GM12865 (cell line): ENCODE measurements at regions not wholly inside any gene's neighbourhood (a gene's known extent, or its start where the extent isn't known, plus 50 kb on each side); places are given as distances from the start of the nearest gene placed in this dataset.
"Not testable (repeated sequence)": the region's sequence is repeated elsewhere in the genome, so short reads cannot be mapped to it uniquely, and the experiment has no call there.

Source experiments
- DNase-seq: peaks from one replicate; pipeline ENCODE4 v3.0.0; 2010; ENCODE audit warnings: low read depth
- H3K4me3 ChIP-seq: 2 replicates; pipeline ENCODE4 v1.5.1; 2011; ENCODE audit warnings: mild to moderate bottlenecking, low read depth, low read length, control low read depth
- TF ChIP-seq, protein P1 (sequence below): IDR thresholded peaks from 2 replicates; pipeline ENCODE4 v1.5.1; 2011; ENCODE audit warnings: low read length, control low read depth, low read depth, inconsistent platforms; ENCODE audit not compliant: insufficient read depth; ENCODE audit errors: missing control alignments

DNA sequence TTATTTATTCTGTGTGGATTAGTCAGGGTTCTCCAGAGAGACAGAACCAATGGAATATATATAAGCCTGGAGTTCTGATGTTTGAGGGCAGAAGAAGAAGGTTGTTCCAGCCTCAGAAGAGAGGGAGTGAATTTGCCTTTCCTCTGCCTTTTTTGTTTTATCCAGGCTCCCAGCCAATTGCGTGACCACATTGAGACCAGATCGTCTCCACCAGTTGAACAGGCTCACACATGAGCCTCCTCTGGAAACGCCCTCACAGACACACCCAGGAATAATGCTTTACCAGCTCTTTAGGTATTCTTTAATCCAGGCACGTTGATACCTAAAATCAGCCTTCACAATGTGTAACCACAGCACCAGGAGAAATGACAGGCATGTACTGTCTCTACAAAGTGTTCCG, 923.1 kb downstream of the TBL1XR1 start:
- DNase-seq = no peak
- H3K4me3 ChIP-seq = no peak overlapping the region
- TF ChIP-seq, protein P1, sequence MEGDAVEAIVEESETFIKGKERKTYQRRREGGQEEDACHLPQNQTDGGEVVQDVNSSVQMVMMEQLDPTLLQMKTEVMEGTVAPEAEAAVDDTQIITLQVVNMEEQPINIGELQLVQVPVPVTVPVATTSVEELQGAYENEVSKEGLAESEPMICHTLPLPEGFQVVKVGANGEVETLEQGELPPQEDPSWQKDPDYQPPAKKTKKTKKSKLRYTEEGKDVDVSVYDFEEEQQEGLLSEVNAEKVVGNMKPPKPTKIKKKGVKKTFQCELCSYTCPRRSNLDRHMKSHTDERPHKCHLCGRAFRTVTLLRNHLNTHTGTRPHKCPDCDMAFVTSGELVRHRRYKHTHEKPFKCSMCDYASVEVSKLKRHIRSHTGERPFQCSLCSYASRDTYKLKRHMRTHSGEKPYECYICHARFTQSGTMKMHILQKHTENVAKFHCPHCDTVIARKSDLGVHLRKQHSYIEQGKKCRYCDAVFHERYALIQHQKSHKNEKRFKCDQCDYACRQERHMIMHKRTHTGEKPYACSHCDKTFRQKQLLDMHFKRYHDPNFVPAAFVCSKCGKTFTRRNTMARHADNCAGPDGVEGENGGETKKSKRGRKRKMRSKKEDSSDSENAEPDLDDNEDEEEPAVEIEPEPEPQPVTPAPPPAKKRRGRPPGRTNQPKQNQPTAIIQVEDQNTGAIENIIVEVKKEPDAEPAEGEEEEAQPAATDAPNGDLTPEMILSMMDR = no peak

DNA sequence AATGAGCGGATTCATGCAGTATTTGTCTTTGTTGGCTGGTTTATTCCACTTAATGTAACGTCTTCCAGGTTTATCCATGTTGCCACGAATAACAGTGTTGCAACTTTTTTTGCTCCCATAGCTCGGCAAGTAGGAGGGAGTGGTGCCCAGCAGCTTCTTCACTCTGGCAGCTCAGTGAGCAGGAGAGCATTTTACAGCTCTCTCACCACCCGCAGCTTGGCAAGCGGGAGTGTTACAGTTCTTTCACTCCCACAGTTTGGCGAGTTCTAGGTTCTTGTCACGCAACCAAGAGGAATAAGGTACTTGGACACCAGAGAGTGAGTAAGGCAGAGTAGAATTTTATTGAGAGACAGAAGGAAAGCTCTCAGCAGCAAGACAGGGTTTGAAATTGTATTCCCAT, 935.2 kb downstream of the TBL1XR1 start:
- TF ChIP-seq, protein P1 = no peak
- no peak overlapping the region for H3K4me3 ChIP-seq
- no peak for DNase-seq

DNA sequence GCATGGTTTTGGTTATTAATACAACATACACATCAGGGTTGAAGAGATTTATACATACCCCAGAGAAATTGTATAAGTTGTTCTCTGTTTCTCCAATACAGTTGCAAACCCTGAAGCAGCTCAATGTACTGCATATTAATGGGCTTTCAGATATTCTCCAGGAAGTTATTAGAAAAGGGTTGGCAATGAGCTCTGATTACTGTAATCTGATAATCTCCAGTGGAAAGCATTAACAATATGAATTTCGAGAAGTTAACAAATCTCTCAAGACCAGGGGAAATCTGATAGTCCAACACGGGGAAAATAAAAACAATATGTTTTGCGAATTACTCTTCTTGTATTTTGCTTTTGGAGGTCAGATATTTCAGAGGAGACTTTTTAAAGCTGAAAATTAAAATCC, 950.1 kb downstream of the TBL1XR1 start:
- H3K4me3 ChIP-seq = no peak overlapping the region
- TF ChIP-seq, protein P1 = no peak
- DNase-seq = no peak

DNA sequence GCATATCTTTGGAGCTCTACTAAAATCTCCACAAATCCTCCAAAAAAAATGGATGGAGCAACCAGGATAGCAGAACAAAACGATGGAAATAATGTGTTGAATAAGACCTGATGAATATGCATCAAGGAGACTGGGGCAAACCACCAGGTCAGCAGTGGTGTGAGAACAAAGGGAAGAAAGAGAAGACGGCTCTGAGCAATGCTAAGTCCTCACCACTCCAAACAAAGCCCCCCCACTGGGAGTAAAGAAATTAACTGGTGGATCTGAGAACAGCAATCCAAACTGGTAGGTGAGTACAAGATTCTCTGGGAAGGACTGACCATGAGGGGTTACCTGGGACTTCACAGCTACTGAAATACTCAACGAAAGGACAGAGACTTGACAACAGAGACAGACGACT, 977.3 kb downstream of the TBL1XR1 start:
- TF ChIP-seq, protein P1 = no peak
- H3K4me3 ChIP-seq = no peak overlapping the region
- DNase-seq = no peak

DNA sequence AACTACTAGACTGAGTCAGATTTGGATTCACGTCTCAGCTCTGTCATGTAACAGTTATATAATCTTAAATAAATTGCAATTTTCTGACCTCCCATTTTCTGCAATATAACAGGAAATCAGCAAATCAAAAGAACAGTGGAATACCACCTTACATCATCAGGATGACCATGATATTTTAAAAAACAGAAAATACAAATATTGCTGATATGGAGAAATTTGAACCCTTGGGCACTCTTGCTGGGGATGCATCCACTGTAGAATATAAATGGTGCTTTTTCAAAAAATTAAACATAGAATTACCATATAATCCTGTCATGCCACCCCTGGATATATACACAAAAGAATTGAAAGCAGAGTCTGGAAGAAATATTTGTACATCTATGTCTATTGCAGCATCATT, 982.5 kb downstream of the TBL1XR1 start:
- TF ChIP-seq, protein P1 = no peak
- no peak overlapping the region for H3K4me3 ChIP-seq
- no peak for DNase-seq

DNA sequence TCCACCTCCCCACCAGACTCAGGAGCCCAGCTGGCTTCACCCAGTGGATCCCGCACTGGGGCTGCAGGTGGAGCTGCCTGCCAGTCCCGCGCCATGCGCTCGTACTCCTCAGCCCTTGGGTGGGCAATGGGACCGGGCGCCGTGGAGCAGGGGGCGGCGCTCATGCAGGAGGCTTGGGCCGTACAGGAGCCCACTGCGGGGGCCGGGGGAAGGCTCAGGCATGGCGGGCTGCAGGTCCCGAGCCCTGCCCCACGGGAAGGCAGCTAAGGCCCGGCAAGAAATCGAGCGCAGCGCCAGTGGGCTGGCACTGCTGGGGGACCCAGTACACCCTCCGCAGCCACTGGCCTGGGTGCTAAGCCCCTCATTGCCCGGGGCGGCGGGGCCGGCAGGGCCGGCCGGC, 984.0 kb downstream of the TBL1XR1 start:
- DNase-seq, H3K4me3 ChIP-seq: not testable (repeated sequence)

DNA sequence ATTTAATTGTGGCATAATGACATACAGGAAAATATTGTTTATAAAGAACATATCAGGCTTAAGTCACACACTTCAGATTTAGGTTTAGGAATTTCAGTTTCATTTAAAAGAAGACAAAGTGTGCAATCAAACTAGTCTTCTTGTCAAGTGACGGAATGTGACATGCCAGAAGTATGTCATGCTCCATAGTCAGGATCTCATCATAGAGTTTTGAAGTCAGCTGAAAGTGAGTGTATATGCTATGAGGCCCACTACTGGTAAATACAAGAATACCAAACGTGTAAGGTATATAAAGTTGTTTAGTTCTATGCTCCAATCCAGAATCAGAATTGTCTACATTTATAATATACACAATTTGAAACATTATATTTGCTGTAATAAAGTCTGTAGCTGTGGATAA, 988.4 kb downstream of the TBL1XR1 start:
- TF ChIP-seq, protein P1 = no peak
- no peak overlapping the region for H3K4me3 ChIP-seq
- no peak for DNase-seq

DNA sequence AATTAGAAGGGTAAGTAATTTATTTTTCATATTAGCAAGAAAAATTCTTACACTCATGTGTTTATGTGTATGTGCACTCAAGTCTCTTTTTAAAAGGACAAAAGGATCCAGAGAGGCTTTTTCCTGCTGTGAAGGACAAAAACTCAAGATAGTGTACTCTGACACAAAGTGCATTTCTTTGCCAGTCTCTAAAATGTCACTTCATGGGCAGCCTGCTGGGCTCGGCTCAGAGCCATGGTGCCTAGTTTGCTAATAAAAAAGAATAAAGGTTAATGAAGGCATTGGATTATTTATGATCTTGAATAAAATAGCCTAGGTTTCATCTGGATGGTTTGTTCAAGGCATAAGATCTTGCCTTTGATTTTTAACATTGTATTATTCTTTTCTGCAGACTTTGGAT, 989.0 kb downstream of the TBL1XR1 start:
- H3K4me3 ChIP-seq = no peak overlapping the region
- TF ChIP-seq, protein P1 = no peak
- no peak for DNase-seq
